ENCODE measurements at regions not wholly inside any gene's neighbourhood (a gene's known extent, or its start where the extent isn't known, plus 50 kb on each side); places are given as distances from the start of the nearest gene placed in this dataset.

DNA sequence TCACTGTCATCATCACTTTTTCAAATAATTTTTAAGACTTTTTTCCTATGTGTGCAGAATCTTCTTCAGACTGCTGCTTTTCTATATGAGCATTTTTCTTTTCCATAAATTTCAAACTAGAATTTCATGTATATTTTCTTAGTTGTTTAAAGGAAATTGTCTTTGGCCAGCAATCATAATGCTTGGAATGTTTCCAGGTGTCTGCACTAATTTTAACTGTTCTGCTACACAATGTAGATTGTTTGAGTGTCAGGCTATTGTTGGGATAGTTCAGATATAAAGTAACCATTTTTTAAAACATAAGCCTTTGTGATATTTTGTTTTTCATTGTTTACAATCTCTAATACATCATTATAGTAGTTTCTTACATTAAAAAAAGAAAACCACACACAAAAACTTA is 1418.5 kb downstream of the EFNB2 start:
- Histone ChIP-seq H3K27me3 (no peaks in the 10 kb centered on the region), H3K36me3 (no peaks in the 10 kb centered on the region), H3K4me3 (no peak overlapping the region), H3K4me1 (no peaks in the 10 kb centered on the region), H3K27ac (no peak overlapping the region), H3K9me3 (no peaks in the 10 kb centered on the region)
- TF ChIP-seq POLR2A (IDR thresholded peaks at IDR 0.05) (no peak), POLR2AphosphoS5 (IDR thresholded peaks at IDR 0.05) (no peak), EP300 (IDR thresholded peaks at IDR 0.05) (no peak)
- TF ChIP-seq, protein P1, sequence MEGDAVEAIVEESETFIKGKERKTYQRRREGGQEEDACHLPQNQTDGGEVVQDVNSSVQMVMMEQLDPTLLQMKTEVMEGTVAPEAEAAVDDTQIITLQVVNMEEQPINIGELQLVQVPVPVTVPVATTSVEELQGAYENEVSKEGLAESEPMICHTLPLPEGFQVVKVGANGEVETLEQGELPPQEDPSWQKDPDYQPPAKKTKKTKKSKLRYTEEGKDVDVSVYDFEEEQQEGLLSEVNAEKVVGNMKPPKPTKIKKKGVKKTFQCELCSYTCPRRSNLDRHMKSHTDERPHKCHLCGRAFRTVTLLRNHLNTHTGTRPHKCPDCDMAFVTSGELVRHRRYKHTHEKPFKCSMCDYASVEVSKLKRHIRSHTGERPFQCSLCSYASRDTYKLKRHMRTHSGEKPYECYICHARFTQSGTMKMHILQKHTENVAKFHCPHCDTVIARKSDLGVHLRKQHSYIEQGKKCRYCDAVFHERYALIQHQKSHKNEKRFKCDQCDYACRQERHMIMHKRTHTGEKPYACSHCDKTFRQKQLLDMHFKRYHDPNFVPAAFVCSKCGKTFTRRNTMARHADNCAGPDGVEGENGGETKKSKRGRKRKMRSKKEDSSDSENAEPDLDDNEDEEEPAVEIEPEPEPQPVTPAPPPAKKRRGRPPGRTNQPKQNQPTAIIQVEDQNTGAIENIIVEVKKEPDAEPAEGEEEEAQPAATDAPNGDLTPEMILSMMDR (IDR thresholded peaks at IDR 0.05) = no peak
- no peak for DNase-seq
- intact Hi-C loops (cut with DNase I) = no loop called here

DNA sequence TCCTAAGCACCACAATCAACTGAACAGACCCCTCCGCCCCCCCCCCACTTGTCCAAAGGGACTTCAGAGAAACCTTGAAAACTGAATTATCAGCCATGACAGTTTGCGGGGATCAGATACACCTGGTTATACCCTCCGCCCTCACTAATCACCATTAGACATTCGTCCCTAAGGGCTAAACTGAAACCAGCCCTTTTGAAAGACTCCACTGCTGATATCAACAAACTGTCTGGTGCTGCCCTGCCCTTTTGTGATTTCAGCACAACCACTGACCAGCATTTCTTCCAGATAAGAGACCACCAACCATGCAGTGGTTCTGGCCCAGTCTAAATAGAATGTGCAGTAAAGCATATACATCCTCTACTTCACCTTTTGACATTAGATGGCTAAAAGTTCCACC is 1422.9 kb downstream of the EFNB2 start:
- Histone ChIP-seq H3K27me3 (no peaks in the 10 kb centered on the region), H3K9me3 (no peaks in the 10 kb centered on the region), H3K4me1 (no peaks in the 10 kb centered on the region), H3K4me3 (no peak overlapping the region), H3K36me3 (no peaks in the 10 kb centered on the region), H3K27ac (no peak overlapping the region)
- intact Hi-C loops (cut with DNase I) = no loop called here
- no peak for DNase-seq
- no peak for TF ChIP-seq EP300 (IDR thresholded peaks at IDR 0.05)
- no peak for TF ChIP-seq POLR2A (IDR thresholded peaks at IDR 0.05)
- TF ChIP-seq, protein P1 (IDR thresholded peaks at IDR 0.05) = no peak
- TF ChIP-seq POLR2AphosphoS5 (IDR thresholded peaks at IDR 0.05) = no peak
- 91 to 93% methylated on average over 4 of the region's 4 CpGs for WGBS, 2 donors

DNA sequence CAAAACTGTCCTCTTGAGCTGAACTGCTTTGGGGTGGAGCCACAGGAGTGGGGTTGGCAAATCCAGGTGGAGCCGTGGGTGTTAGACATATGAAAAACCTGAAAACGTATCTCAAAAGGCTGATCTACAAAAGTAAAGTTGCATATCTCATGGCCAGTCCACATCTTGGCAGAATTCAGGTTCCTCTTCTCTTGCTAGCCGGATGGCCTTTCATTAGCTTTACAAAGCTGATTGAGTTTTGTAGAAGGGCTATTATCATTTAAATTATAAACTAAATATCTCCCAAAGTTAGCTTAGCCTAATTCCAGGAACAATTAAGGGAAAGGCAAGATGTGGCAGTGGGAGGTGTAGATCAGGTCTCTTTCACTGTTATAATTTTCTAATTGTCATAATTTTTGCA is 1427.7 kb downstream of the EFNB2 start:
- 89 to 93% methylated on average over 3 of the region's 3 CpGs for WGBS, 2 donors
- TF ChIP-seq POLR2A (IDR thresholded peaks at IDR 0.05) = no peak
- no peak for TF ChIP-seq POLR2AphosphoS5 (IDR thresholded peaks at IDR 0.05)
- TF ChIP-seq, protein P1 (IDR thresholded peaks at IDR 0.05) = no peak
- no peak for TF ChIP-seq EP300 (IDR thresholded peaks at IDR 0.05)

DNA sequence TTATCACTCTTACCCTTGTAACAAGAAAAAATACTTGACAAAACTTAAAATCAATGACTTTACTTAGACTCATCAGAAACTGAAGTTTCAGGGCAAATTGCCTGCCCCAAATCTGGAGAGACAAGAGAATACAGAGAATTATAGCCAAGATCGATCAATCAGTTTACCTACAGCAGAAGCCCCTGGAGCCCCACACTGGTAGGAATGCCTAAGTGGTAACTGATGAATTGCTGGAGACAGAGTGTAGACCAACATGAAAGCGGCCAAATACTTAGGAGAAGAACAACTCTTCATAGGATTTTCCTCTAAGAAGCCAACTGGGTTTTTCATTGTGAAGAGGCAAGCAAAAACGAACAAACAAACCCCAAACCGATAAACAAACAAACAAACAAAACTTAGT is 1430.0 kb downstream of the EFNB2 start:
- Histone ChIP-seq H3K36me3 (no peaks in the 10 kb centered on the region), H3K4me1 (no peaks in the 10 kb centered on the region), H3K4me3 (no peak overlapping the region), H3K9me3 (no peaks in the 10 kb centered on the region), H3K27ac (no peak overlapping the region), H3K27me3 (no peaks in the 10 kb centered on the region)
- DNase-seq = no peak
- 87 to 89% methylated on average over 4 of the region's 4 CpGs for WGBS, 2 donors
- intact Hi-C loops (cut with DNase I) = no loop called here
- TF ChIP-seq POLR2AphosphoS5 (IDR thresholded peaks at IDR 0.05) = no peak
- TF ChIP-seq POLR2A (IDR thresholded peaks at IDR 0.05) = no peak
- no peak for TF ChIP-seq EP300 (IDR thresholded peaks at IDR 0.05)
- TF ChIP-seq, protein P1 (IDR thresholded peaks at IDR 0.05) = no peak

More for the DNA sequence above, 1427.7 kb downstream of the EFNB2 start:
- no peaks in the 10 kb centered on the region for H3K9me3 ChIP-seq
- no peak overlapping the region for H3K4me3 ChIP-seq
- H3K4me1 ChIP-seq = no peaks in the 10 kb centered on the region
- no peaks in the 10 kb centered on the region for H3K27me3 ChIP-seq
- intact Hi-C loops (cut with DNase I) = no loop called here
- no peak overlapping the region for H3K27ac ChIP-seq
- no peaks in the 10 kb centered on the region for H3K36me3 ChIP-seq
- DNase-seq = no peak

DNA sequence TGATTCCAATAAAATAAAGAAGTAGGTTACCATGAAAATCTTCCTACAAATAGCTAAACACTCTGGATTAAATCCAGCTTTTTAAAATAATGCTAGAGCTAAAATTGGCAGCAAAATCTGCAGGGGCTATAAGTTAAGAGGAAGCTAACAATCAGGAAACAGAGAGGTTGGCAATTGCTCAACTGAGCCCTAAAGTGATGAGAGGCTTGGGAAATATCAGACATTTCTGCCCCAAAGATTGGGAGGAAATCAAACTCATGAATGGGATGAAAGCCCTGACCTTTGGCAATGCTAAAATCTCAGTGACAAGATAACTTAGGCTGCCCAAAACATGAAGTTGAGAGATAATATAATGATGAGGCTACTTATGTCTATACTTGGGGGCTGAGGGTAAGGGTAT is 1437.9 kb downstream of the EFNB2 start:
- Histone ChIP-seq H3K9me3 (no peaks in the 10 kb centered on the region), H3K27ac (no peak overlapping the region), H3K27me3 (no peaks in the 10 kb centered on the region), H3K36me3 (no peaks in the 10 kb centered on the region), H3K4me1 (no peaks in the 10 kb centered on the region), H3K4me3 (no peak overlapping the region)
- TF ChIP-seq POLR2A (IDR thresholded peaks at IDR 0.05) (no peak), POLR2AphosphoS5 (IDR thresholded peaks at IDR 0.05) (no peak)
- TF ChIP-seq, protein P1 (IDR thresholded peaks at IDR 0.05) = no peak
- DNase-seq = no peak
- intact Hi-C loops (cut with DNase I) = no loop called here
